ENCODE measurements at regions not wholly inside any gene's neighbourhood (a gene's known extent, or its start where the extent isn't known, plus 50 kb on each side); places are given as distances from the start of the nearest gene placed in this dataset.
"Not testable (repeated sequence)": the region's sequence is repeated elsewhere in the genome, so short reads cannot be mapped to it uniquely, and the experiment has no call there.

DNA sequence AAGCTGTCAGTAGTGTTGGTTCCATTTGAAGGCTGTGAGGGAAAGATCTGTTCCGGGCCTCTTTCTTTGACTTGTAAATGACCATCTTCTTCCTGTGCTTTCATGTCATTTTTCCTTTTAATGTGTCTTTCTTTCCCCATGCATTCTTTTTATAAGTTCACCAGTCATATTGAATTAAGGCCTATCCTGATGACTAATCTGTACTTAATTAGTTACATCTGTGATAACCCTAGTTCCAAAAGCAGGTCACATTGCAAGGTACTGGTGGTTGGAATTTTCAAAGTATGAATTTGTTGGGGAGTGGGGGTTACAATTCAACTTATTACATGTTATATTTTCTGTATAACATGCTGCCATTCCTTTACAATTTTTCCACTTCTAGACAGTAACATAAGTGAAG, 1642.1 kb upstream of the FLRT2 start:
- TF ChIP-seq CTCF (IDR thresholded peaks at IDR 0.05; ENCODE audit: low read length) (no peak), EZH2 (IDR thresholded peaks at IDR 0.05; ENCODE audit: borderline replicate concordance, low read length) (no peak)
- H3K9me3 ChIP-seq (ENCODE audit: low read length): no peaks in the 10 kb centered on the region

DNA sequence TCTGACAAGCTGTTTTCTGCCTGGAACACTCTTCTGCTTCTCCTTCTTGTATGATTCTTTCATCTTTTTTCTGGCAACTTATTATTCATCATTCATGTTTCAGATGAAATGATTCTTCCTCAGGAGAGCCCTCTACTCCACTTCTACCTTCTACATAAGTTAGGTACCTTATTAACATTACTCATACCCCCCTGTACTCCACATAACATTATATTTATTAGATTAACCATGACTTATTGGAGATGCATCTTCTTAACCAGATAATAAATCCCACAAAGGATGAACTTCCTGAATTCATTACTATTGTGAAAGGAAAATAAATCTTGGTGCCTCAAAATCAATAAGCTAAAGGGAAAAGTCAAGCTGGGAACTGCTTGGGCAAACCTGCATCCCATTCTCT, 1636.5 kb upstream of the FLRT2 start:
- Histone ChIP-seq H3K27me3 (ENCODE audit: insufficient read depth, low read length) (no peaks in the 10 kb centered on the region), H3K9ac (ENCODE audit: low read length) (no peak overlapping the region), H3K36me3 (ENCODE audit: insufficient read depth, low read length) (no peaks in the 10 kb centered on the region), H2AFZ (ENCODE audit: low read length) (no peak overlapping the region), H3K9me2 (ENCODE audit: low read depth, low read length) (no peaks in the 10 kb centered on the region), H3K4me3 (ENCODE audit: low read depth, low read length, poor library complexity, severe bottlenecking) (no peak overlapping the region), H3K79me2 (ENCODE audit: insufficient read depth, low read length) (no peaks in the 10 kb centered on the region), H3K9me3 (ENCODE audit: low read length) (no peaks in the 10 kb centered on the region), H3K4me1 (ENCODE audit: insufficient read depth, low read length, severe bottlenecking) (no peaks in the 10 kb centered on the region), H3K27ac (ENCODE audit: low read depth, low read length, poor library complexity, severe bottlenecking) (no peak overlapping the region), H3K4me2 (ENCODE audit: low read length) (no peak overlapping the region), H4K20me1 (ENCODE audit: insufficient read depth, low read length) (no peaks in the 10 kb centered on the region), H3F3A (ENCODE audit: insufficient read depth, low read length) (no peaks in the 10 kb centered on the region)
- TF ChIP-seq EZH2 (IDR thresholded peaks at IDR 0.05; ENCODE audit: borderline replicate concordance, low read length) (no peak), CTCF (IDR thresholded peaks at IDR 0.05; ENCODE audit: low read length) (no peak)

More for the DNA sequence above, 1642.1 kb upstream of the FLRT2 start:
- Histone ChIP-seq H3K4me1 (ENCODE audit: insufficient read depth, low read length, severe bottlenecking) (no peaks in the 10 kb centered on the region), H3K4me3 (ENCODE audit: low read depth, low read length, poor library complexity, severe bottlenecking) (no peak overlapping the region), H2AFZ (ENCODE audit: low read length) (no peak overlapping the region), H3K27ac (ENCODE audit: low read depth, low read length, poor library complexity, severe bottlenecking) (no peak overlapping the region), H3K36me3 (ENCODE audit: insufficient read depth, low read length) (no peaks in the 10 kb centered on the region), H4K20me1 (ENCODE audit: insufficient read depth, low read length) (no peaks in the 10 kb centered on the region), H3K79me2 (ENCODE audit: insufficient read depth, low read length) (no peaks in the 10 kb centered on the region), H3K27me3 (ENCODE audit: insufficient read depth, low read length) (no peaks in the 10 kb centered on the region), H3K9me2 (ENCODE audit: low read depth, low read length) (no peaks in the 10 kb centered on the region), H3K9ac (ENCODE audit: low read length) (no peak overlapping the region), H3F3A (ENCODE audit: insufficient read depth, low read length) (no peaks in the 10 kb centered on the region), H3K4me2 (ENCODE audit: low read length) (no peak overlapping the region)

DNA sequence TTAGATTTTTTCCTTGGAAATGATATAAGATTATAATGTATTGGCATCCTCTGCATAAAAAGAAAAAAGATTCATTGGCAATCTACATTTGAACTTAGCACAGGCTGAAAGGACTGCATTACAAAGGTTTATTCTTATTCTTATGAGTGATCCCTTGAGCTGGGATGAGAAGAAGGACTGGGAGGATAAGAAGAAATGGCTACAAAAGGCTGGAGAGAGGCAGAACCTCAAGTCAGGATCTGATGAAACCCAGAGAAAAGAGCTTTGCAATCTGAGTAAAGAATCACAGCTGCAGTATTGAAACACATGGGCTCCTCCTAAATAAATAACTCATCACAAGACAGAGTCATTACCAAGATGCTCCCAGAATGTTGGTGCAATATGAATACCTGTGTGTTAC, 1635.4 kb upstream of the FLRT2 start:
- no peaks in the 10 kb centered on the region for H3K9me3 ChIP-seq (ENCODE audit: low read length)
- no peaks in the 10 kb centered on the region for H3K36me3 ChIP-seq (ENCODE audit: insufficient read depth, low read length)
- H3K4me2 ChIP-seq (ENCODE audit: low read length): no peak overlapping the region
- no peaks in the 10 kb centered on the region for H3F3A ChIP-seq (ENCODE audit: insufficient read depth, low read length)
- H3K79me2 ChIP-seq (ENCODE audit: insufficient read depth, low read length): no peaks in the 10 kb centered on the region
- H3K27ac ChIP-seq (ENCODE audit: low read depth, low read length, poor library complexity, severe bottlenecking): no peak overlapping the region
- no peak overlapping the region for H2AFZ ChIP-seq (ENCODE audit: low read length)
- no peak overlapping the region for H3K4me3 ChIP-seq (ENCODE audit: low read depth, low read length, poor library complexity, severe bottlenecking)
- H3K27me3 ChIP-seq (ENCODE audit: insufficient read depth, low read length): no peaks in the 10 kb centered on the region
- TF ChIP-seq CTCF (IDR thresholded peaks at IDR 0.05; ENCODE audit: low read length) (no peak), EZH2 (IDR thresholded peaks at IDR 0.05; ENCODE audit: borderline replicate concordance, low read length) (no peak)
- H3K4me1 ChIP-seq (ENCODE audit: insufficient read depth, low read length, severe bottlenecking): no peaks in the 10 kb centered on the region
- H4K20me1 ChIP-seq (ENCODE audit: insufficient read depth, low read length): no peaks in the 10 kb centered on the region
- H3K9me2 ChIP-seq (ENCODE audit: low read depth, low read length): no peaks in the 10 kb centered on the region
- no peak overlapping the region for H3K9ac ChIP-seq (ENCODE audit: low read length)

GRCh38 chr14:83898558-83898957, 1631.4 kb upstream of the FLRT2 start:
- not testable (repeated sequence) for H3K79me2 ChIP-seq (ENCODE audit: insufficient read depth, low read length); H3K4me3 ChIP-seq (ENCODE audit: low read depth, low read length, poor library complexity, severe bottlenecking); H2AFZ ChIP-seq (ENCODE audit: low read length); H3K27me3 ChIP-seq (ENCODE audit: insufficient read depth, low read length); H3K9me3 ChIP-seq (ENCODE audit: low read length); H3K9ac ChIP-seq (ENCODE audit: low read length); H3F3A ChIP-seq (ENCODE audit: insufficient read depth, low read length); H3K9me2 ChIP-seq (ENCODE audit: low read depth, low read length); H3K4me2 ChIP-seq (ENCODE audit: low read length); H3K4me1 ChIP-seq (ENCODE audit: insufficient read depth, low read length, severe bottlenecking); H4K20me1 ChIP-seq (ENCODE audit: insufficient read depth, low read length); H3K36me3 ChIP-seq (ENCODE audit: insufficient read depth, low read length); H3K27ac ChIP-seq (ENCODE audit: low read depth, low read length, poor library complexity, severe bottlenecking)
